Peyer's patch (tissue), 4 donors: ENCODE measurements at regions not wholly inside any gene's neighbourhood (a gene's known extent, or its start where the extent isn't known, plus 50 kb on each side); places are given as distances from the start of the nearest gene placed in this dataset.

Source experiments
- DNase-seq, 3 donors: peaks; one replicate each; pipeline ENCODE4 v3.0.0-alpha.2; 2017 to 2019
- H3K27ac ChIP-seq, 4 donors: fragments of 200-600 bp; sonication (generic); one replicate each; pipeline ENCODE4 v1.5.1; 2016 to 2019
- H3K27me3 ChIP-seq, 2 donors: fragments of 200-600 bp; sonication (generic); one replicate each; pipeline ENCODE4 v1.5.1; 2019
- H3K36me3 ChIP-seq, 3 donors: fragments of 200-600 bp; sonication (generic); one replicate each; pipeline ENCODE4 v1.5.1; 2016 to 2019
- H3K4me1 ChIP-seq, 4 donors: fragments of 200-600 bp; sonication (generic); one replicate each; pipeline ENCODE4 v1.5.1; 2016 to 2019
- H3K4me3 ChIP-seq, 4 donors: fragments of 200-600 bp; sonication (generic); 1 replicate in 3 of 4; 2 replicates in 1 of 4; pipeline ENCODE4 v1.5.1; 2016 to 2019; ENCODE audit warnings: mild to moderate bottlenecking in 1 of 4
- H3K9me3 ChIP-seq, 4 donors: fragments of 200-600 bp; sonication (generic); one replicate each; pipeline ENCODE4 v1.5.1; 2016 to 2019; ENCODE audit warnings: mild to moderate bottlenecking in 1 of 4
- CTCF ChIP-seq, 6 experiments: fragments of 450-650 bp in 4 of 6; fragments of 200-600 bp in 2 of 6; sonication (generic) in 1 of 6; IDR thresholded peaks; one replicate each; pipeline ENCODE4 v1.5.1; 2017 to 2019; ENCODE audit warnings: antibody characterized with exemption in 6 of 6, mild to moderate bottlenecking in 3 of 6, moderate library complexity in 1 of 6
- POLR2A ChIP-seq, 2 donors: fragments of 450-650 bp; IDR thresholded peaks; one replicate each; pipeline ENCODE4 v1.5.1; 2017; ENCODE audit warnings: antibody characterized with exemption in 2 of 2, mild to moderate bottlenecking in 2 of 2, moderate library complexity in 2 of 2

GRCh38 chr15:23910030-23910429, 222.9 kb upstream of the NDN start:
- Histone ChIP-seq H3K4me1 (no peaks in the 10 kb centered on the region), H3K9me3 (no peaks in the 10 kb centered on the region), H3K36me3 (no peaks in the 10 kb centered on the region), H3K27me3 (no peaks in the 10 kb centered on the region), H3K4me3 (no peak overlapping the region), H3K27ac (no peak overlapping the region)
- DNase-seq: no peak
- TF ChIP-seq POLR2A (IDR thresholded peaks at IDR 0.05) (no peak), CTCF (IDR thresholded peaks at IDR 0.05) (no peak)

GRCh38 chr15:23912191-23912590, 225.1 kb upstream of the NDN start:
- Histone ChIP-seq H3K27me3 (no peaks in the 10 kb centered on the region), H3K36me3 (no peaks in the 10 kb centered on the region), H3K27ac (no peak overlapping the region), H3K9me3 (no peaks in the 10 kb centered on the region), H3K4me3 (no peak overlapping the region), H3K4me1 (no peaks in the 10 kb centered on the region)
- TF ChIP-seq POLR2A (IDR thresholded peaks at IDR 0.05): no peak
- TF ChIP-seq CTCF (IDR thresholded peaks at IDR 0.05): no peak
- no peak for DNase-seq

GRCh38 chr15:23913081-23913480, 226.0 kb upstream of the NDN start:
- no peak for TF ChIP-seq CTCF (IDR thresholded peaks at IDR 0.05)
- no peak for TF ChIP-seq POLR2A (IDR thresholded peaks at IDR 0.05)
- no peaks in the 10 kb centered on the region for H3K9me3 ChIP-seq
- H3K27ac ChIP-seq: no peak overlapping the region
- H3K4me1 ChIP-seq: no peaks in the 10 kb centered on the region
- H3K36me3 ChIP-seq: no peaks in the 10 kb centered on the region
- DNase-seq: no peak
- H3K4me3 ChIP-seq: no peak overlapping the region
- H3K27me3 ChIP-seq: no peaks in the 10 kb centered on the region

DNA sequence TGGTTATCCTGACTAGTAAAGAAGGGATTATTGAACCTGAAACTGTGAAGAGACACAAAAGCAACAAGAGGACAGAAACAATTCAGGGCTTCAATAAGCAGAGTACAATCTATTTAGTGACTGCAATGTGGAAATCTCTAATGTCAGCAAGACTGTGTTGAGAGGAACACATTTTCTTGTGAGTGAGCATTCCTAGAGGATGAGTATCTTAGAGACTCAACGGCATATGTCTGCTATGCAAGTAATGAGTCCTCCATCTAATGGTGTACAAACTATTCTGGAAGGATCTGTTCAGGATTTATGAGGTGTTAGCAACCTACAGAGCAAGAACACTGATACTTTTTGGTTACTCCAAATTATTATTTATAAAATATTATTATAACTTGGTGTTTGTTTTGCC, 226.5 kb upstream of the NDN start:
- Histone ChIP-seq H3K27ac (no peak overlapping the region), H3K4me3 (no peak overlapping the region), H3K36me3 (no peaks in the 10 kb centered on the region), H3K27me3 (no peaks in the 10 kb centered on the region), H3K9me3 (no peaks in the 10 kb centered on the region), H3K4me1 (no peaks in the 10 kb centered on the region)
- DNase-seq: no peak
- TF ChIP-seq CTCF (IDR thresholded peaks at IDR 0.05) (no peak), POLR2A (IDR thresholded peaks at IDR 0.05) (no peak)

GRCh38 chr15:23924686-23925085, 237.6 kb upstream of the NDN start:
- TF ChIP-seq CTCF (IDR thresholded peaks at IDR 0.05): no peak
- no peak for TF ChIP-seq POLR2A (IDR thresholded peaks at IDR 0.05)
- Histone ChIP-seq H3K4me3 (no peak overlapping the region), H3K27me3 (no peaks in the 10 kb centered on the region), H3K36me3 (no peaks in the 10 kb centered on the region), H3K4me1 (no peaks in the 10 kb centered on the region), H3K27ac (no peak overlapping the region), H3K9me3 (no peaks in the 10 kb centered on the region)
- no peak for DNase-seq

DNA sequence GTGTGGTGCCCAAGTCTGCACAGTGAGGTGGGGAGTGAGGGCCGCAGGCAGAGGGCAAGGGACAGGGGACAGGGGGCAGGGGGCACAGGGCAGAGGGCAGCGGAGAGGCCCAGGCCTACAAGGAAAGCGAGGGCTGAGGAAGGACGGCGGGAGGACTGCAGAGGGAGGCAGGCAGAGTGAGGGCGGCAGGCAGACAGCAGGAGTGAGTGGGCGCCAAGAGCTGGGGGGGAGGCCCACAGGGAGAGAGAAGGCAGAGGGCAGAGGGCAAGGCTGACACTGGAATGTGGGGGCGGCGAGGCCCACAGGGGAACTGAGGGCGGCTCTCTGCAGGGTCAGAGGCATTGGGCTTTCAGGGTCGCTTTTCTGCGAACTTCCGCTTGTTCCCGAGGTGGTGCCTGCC, 267.8 kb upstream of the NDN start:
- H3K27me3 ChIP-seq: no peaks in the 10 kb centered on the region
- no peaks in the 10 kb centered on the region for H3K36me3 ChIP-seq
- H3K4me1 ChIP-seq: no peaks in the 10 kb centered on the region
- no peak for DNase-seq
- TF ChIP-seq POLR2A (IDR thresholded peaks at IDR 0.05): no peak
- peaks cover 0 to 3% (median 0%) of the 10 kb centered on the region in 4 donors for H3K9me3 ChIP-seq
- H3K27ac ChIP-seq: no peak overlapping the region
- no peak overlapping the region for H3K4me3 ChIP-seq
